ACHN (cell line): ENCODE measurements at regions not wholly inside any gene's neighbourhood (a gene's known extent, or its start where the extent isn't known, plus 50 kb on each side); places are given as distances from the start of the nearest gene placed in this dataset.
A peak's percentile ranks its signal among the peaks of the same experiment; 100 is the strongest.
"Not testable (repeated sequence)": the region's sequence is repeated elsewhere in the genome, so short reads cannot be mapped to it uniquely, and the experiment has no call there.

Experiments
- DNase-seq: peaks from one replicate; pipeline ENCODE4 v3.0.0-alpha.2; 2015
- in situ Hi-C: cut with HindIII; loops from 2 replicates; pipeline ENCODE4 v1.10.0; 2017; ENCODE audit warnings: low sequenced_read_pairs, low pct_ligation_motif_present, low pct_unique_long_range_greater_than_20kb

DNA sequence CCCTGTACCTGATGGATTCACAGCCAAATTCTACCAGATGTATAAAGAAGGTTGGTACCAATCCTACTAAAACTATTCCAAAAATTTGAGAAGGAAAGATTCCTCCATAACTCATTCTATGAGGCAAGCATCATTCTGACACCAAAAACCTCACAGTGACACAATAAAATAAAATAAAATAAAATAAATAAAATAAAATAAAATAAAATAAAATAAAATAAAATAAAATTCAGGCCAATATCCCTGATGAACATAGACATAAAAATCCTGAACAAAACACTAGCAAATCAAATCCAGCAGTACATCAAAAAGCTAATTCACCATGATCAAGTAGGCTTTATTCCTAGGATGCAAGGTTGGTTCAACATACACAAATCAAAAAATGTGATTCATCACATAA, 108.1 kb downstream of the PROX1 start:
- DNase-seq, in situ Hi-C loops: not testable (repeated sequence)

DNA sequence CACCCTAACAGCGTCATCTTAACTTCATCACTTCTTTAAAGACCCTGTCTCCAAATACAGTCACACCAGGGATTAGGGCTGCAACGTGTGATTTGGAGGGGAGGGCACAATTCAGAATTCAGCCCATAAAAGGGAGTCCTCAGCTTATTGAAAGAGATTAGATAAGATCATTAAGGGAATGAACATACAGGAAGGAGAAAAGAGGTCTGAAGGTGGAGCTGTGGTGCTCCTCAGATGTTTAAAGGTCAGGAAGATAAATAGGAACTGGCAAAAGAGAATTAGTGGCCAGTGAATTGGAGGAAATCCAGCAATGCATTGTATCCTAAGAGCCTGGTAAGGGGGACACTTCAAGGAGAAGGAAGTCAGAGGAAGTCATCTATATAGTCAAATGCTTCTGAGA, 113.5 kb downstream of the PROX1 start:
- DNase-seq = no peak
- in situ Hi-C loops = no loop called here

DNA sequence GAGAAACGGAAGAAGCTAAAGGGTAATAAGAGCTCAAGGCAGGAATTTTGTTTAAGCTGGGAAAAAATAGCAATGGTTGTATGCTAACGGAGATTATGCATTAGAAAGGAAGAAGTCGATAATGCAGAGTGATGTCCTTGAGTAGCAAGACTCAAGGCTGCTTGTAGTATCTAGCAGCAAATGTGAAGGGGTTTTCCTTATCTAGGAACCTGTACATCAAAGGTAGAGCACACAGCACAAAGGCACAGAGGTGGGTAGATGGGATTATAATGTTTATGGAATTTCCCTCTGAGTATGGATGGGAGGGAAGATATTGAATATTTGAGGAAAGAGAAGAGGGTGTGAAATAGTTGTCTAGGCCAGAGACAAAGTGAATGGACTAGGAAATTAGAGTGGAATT, 114.1 kb downstream of the PROX1 start:
- DNase-seq = no peak
- in situ Hi-C loops = no loop called here

DNA sequence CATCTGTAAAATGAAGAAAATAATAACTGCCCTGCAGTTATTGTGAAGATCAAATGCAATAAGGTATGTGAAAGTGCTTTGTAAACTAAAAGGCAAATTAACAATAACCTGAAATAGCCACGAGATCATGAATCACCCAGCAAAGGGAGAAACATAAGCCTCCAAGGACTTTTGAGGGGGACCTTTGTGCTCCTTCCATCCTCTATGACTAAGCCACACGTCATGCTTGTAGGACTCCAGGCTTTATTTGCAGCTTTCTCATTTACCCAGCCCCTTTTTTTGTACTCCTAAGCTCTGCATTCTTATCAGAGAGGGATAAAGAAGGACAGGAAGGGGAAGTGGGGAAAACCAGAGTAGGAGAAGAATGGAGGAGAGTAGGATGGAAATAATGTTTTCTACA, 115.1 kb downstream of the PROX1 start:
- in situ Hi-C loops = no loop called here
- DNase-seq = peak; percentile 40

DNA sequence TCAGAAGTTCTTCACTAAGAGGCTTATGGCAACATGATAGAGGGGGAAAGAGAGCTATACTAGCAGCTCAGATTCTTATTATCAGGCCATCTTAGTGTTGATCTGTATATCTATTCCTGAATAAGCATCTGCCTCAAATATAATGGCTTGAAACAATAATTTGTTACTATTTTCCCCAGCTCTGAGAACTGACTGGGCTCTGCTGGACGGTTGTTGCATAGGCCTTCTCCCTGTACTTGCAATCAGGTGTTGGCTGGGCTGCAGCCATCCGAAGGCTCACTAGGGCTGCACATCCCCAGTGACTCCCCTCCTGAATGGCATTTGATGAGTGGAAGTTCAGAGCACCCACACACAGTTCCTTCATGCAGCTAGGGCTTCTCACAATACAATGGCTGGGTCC, 116.0 kb downstream of the PROX1 start:
- in situ Hi-C loops = no loop called here
- DNase-seq = no peak

GRCh38 chr1:214106375-214106774, 118.6 kb downstream of the PROX1 start:
- in situ Hi-C loops = no loop called here

DNA sequence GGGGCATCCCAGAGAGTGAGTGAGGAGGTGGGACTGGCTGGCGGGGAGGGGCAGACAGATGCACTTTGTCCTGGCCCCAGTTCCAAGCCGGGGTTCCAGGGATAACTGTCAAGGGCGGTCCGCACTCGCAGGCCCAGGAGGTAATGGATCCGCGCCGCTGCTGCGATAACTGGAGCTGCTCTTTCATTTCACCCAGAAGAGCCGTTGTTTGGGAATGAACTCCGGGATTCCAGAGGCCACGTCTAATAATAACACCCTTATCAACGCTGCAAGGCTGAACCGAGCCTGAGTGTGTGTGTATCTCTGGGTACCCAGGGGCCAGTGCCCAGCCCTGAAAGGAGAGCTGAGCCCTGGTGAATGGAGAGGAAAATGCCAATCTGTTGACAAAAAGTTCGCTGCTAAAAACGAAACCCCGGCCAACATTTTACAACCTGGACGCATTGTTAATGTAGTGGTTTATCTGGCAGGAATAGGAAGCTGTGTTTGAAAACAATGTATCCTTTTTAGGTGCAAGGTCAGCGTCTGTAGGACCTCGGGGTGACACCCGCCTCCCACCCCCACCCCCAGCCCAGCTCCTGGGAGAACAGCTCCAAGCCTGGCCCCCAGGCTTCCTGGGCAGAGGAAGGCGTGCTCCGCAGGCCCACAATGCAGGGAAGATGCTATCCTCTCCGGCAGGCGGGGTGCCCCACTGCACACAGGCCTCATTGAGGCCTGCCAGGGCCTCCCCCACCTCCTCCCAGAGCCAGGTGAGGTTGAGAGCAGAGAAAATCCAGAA, 119.7 kb downstream of the PROX1 start:
- in situ Hi-C loops = no loop called here
- no peak for DNase-seq

More at GRCh38 chr1:214106375-214106774, 118.6 kb downstream of the PROX1 start:
- no peak for DNase-seq

DNA sequence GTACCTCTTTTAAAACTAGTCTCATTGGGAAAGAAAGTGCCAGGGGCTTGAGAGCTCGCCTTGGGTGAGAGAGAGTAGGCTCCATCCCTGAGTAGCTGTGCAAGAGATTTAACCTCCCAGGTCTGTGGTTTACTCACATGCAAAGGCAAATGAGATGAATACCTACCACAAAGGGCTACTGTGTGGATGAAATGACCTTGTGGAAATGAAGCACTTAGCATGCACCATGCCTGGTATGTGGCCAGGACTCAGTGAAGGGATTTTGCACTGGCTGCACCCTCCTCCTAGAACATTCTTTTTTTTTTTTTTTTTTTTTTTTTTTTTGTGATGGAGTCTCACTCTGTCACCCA, 120.3 kb downstream of the PROX1 start:
- in situ Hi-C loops = no loop called here

GRCh38 chr1:214111796-214112195, 124.0 kb downstream of the PROX1 start:
- DNase-seq = no peak
- in situ Hi-C loops = no loop called here

More for the DNA sequence above, 120.3 kb downstream of the PROX1 start:
- no peak for DNase-seq

- in situ Hi-C loops = no loop called here
- no peak for DNase-seq
Measured at GRCh38 chr1:214116258-214116657, 128.5 kb downstream of the PROX1 start.

- no peak for DNase-seq
- in situ Hi-C loops = no loop called here
Measured at GRCh38 chr1:214117780-214118179, 130.0 kb downstream of the PROX1 start.

- no peak for DNase-seq
- in situ Hi-C loops = no loop called here
Measured at GRCh38 chr1:214120191-214120590, 132.4 kb downstream of the PROX1 start.

DNA sequence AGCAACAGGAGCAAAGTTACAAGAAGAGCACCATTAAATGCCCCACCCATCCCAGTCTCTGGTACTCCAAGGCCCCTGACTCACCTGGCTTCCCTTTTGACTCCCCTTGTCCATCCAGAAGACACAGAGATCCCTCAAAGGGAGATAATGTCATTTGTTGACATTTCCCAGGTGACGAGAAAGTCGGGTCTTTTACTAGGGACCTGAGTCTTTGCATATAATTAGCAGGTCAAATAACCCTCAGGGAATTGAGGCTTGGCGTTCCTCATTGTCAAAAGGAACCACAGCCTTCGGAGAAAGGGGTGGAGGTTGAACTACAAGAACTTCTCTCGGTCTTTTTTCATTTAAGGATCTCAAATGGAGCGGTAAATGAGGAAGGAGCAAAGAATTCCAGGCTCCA, 133.2 kb downstream of the PROX1 start:
- in situ Hi-C loops = no loop called here

DNA sequence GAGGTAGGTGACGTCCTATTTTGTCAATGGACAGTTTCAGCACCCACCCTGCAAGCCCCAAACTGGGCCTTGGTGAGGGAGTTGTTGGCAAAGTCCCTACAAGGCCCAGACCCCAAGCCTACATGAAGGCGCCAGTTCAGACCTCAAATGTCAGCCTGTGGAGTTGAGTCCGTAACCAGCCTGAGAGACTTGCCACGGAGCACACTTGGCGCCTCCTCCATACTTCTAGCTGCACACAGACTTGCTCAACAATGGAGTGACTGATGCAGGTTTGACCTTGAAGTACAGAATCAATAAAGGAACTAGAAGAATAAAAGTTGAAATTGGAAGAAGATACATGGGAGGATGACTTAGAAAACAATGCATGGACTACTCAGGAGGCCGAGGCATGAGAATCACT, 134.3 kb downstream of the PROX1 start:
- in situ Hi-C loops = no loop called here
- no peak for DNase-seq

More for the DNA sequence above, 133.2 kb downstream of the PROX1 start:
- DNase-seq = no peak

GRCh38 chr1:214123061-214123784, 135.4 kb downstream of the PROX1 start:
- in situ Hi-C loops = no loop called here
- peak; percentile 64 for DNase-seq

DNA sequence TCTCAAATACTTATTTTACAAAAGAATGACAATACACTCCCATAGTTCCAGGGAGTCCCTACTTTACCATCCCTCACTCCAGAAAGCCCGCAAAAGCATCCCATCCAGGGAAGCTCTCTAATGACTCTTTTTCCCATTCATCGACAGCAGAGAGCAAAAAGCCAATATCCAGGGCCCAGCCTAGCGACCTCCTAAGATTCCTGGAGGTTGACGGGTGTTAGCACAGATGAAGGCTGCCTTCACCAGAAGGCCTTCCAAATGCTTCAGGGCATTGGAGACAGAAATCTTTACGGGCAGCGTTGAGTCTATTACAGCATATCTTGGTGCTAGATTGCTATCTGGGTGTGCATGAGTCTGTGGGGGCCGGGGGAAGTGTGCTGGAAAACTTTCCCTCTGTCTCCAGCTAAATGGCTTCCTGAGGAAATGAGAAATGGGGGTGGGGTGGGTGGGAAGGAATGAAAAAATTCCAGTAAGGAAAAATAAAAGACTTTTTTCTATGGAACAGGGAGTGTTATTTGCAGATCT, 136.6 kb downstream of the PROX1 start:
- in situ Hi-C loops = no loop called here

DNA sequence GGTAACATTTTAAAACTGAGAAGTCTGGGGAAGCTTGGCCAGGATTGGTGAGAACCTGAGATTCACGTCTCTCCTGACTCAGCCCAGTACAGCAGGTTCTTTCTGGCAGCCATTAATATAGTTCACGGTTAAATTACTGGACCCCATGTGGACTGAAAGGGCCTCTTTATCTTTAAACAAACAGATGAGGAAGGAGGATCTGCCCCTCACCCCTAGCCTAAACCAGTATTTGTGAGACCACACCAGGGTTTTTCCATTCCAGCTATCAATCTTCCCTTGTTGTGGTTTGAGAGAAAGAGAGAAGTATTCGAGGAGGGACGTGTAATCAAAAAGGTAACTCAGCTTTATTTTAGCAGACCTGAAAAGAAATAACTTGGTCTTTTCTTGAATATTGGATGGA, 137.1 kb downstream of the PROX1 start:
- no peak for DNase-seq
- in situ Hi-C loops = no loop called here

More for the DNA sequence above, 136.6 kb downstream of the PROX1 start:
- no peak for DNase-seq

GRCh38 chr1:214125819-214126218, 138.0 kb downstream of the PROX1 start:
- in situ Hi-C loops = no loop called here

DNA sequence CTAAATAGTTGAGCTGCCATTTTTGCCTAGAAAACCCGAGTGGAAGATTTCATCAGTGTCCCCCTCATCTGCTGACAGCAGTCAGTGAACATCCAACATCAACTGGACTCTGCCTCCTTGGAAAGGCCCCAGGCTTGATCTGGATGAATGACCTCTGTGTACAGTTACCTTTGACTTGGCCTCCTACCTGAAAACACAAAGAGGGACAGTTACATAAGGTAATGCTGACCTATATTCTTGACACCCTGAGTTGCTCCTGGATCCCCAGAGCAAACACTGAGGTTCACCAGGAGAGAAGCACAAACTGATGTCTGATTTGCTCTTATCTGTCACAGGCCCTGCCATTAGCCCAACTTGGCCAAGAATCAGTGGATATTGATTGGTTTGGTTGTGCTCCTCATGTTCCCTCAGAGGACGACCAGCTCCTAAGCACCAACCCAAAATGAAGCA, 138.9 kb downstream of the PROX1 start:
- in situ Hi-C loops = no loop called here
- no peak for DNase-seq

More at GRCh38 chr1:214125819-214126218, 138.0 kb downstream of the PROX1 start:
- DNase-seq = no peak

DNA sequence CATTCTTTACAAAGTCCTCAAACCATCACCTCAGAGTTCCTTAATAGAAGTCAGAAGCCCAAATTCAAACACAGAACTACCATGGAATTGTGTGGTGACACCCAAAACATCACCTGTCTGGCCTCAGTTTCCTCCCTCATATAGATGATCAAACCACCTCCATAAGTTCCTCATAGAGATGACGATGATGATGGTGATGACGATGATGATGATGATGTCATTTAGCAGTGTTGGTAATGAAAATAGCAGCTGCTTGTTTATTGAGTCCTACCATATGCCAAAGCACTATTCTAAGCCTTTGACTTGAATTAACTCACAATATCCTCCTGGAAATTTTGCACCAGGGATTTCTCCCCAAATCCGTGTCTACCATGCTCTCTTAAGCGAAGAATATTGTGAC, 139.9 kb downstream of the PROX1 start:
- in situ Hi-C loops = no loop called here
- no peak for DNase-seq
